Endothelial cell of umbilical vein (primary cell): ENCODE measurements at regions not wholly inside any gene's neighbourhood (a gene's known extent, or its start where the extent isn't known, plus 50 kb on each side); places are given as distances from the start of the nearest gene placed in this dataset.
"Not testable (repeated sequence)": the region's sequence is repeated elsewhere in the genome, so short reads cannot be mapped to it uniquely, and the experiment has no call there.

Experiments used
- BruUV-seq: library from RNA; stranded (reverse); fragments of 400-500 nt; replicated peaks from 2 replicates; lab custom pipeline; 2021; lab: Mats Ljungman, UMichigan
- CTCF ChIA-PET: fragments of 300-600, 350-600 bp; sonication (Branson Sonifier 250); formaldehyde crosslinking; loops from one replicate; lab custom pipeline; 2021; ENCODE audit warnings: antibody characterized with exemption, inconsistent platforms; lab: Charles Lee
- POLR2A ChIA-PET: fragments of 300-600, 350-600 bp; sonication (Branson Sonifier 250); formaldehyde crosslinking; loops from one replicate; lab custom pipeline; 2021; ENCODE audit warnings: antibody characterized with exemption, inconsistent platforms; lab: Charles Lee
- DNase-seq: peaks from one replicate; pipeline ENCODE4 v3.0.0-alpha.2; 2011; ENCODE audit warnings: low read depth, low spot score
- FAIRE-seq: peaks from 2 replicates; lab custom pipeline; 2011; peaks lifted over from hg19 to GRCh38; lab: Jason Lieb, UNC
- H2AFZ ChIP-seq: 2 replicates; pipeline ENCODE4 v1.6.0; 2012; ENCODE audit warnings: low read depth, low read length, control low read depth, inconsistent platforms
- H3K27ac ChIP-seq: 2 replicates; pipeline ENCODE4 v1.5.1; 2011; ENCODE audit warnings: low read depth, mild to moderate bottlenecking, control low read depth, low read length, moderate library complexity; ENCODE audit not compliant: insufficient read depth
- H3K27me3 ChIP-seq, 2 experiments: 2 replicates each; pipeline versions ENCODE4 v1.6.0 to v1.6.1; 2011; ENCODE audit warnings: low read length in 2 of 2, mixed read lengths in 1 of 2; ENCODE audit not compliant: control insufficient read depth in 2 of 2, insufficient read depth in 2 of 2
- H3K36me3 ChIP-seq, 2 experiments: 2 replicates in 1 of 2; 3 replicates in 1 of 2; pipeline ENCODE4 v1.5.1; 2011; ENCODE audit warnings: low read length in 2 of 2, mild to moderate bottlenecking in 1 of 2, moderate library complexity in 1 of 2; ENCODE audit not compliant: control insufficient read depth in 2 of 2, insufficient read depth in 2 of 2; ENCODE audit errors: extremely low read depth in 1 of 2
- H3K4me1 ChIP-seq: 3 replicates; pipeline ENCODE4 v1.5.1; 2011; ENCODE audit warnings: mild to moderate bottlenecking, low read length; ENCODE audit not compliant: control insufficient read depth, insufficient read depth; ENCODE audit errors: extremely low read depth
- H3K4me2 ChIP-seq: 2 replicates; pipeline ENCODE4 v1.6.1; 2011; ENCODE audit warnings: low read length, control low read depth, mixed read lengths; ENCODE audit not compliant: insufficient read depth
- H3K4me3 ChIP-seq, 3 experiments: fragments of 200-600 bp in 1 of 3; sonication (generic), shearing (Covaris generic) in 1 of 3; replicated peaks in 1 of 3; 2 replicates each; pipeline ENCODE4 v1.5.1; 2011 to 2016; ENCODE audit warnings: control low read depth in 3 of 3, low read length in 3 of 3, mild to moderate bottlenecking in 2 of 3, inconsistent platforms in 1 of 3, low read depth in 1 of 3, moderate library complexity in 1 of 3; ENCODE audit not compliant: insufficient read depth in 1 of 3
- H3K79me2 ChIP-seq: 2 replicates; pipeline ENCODE4 v1.6.0; 2012; ENCODE audit warnings: low read length, inconsistent platforms; ENCODE audit not compliant: control insufficient read depth, insufficient read depth
- H3K9ac ChIP-seq: replicated peaks from 2 replicates; pipeline ENCODE3; 2011; ENCODE audit warnings: low read length, control low read depth; ENCODE audit not compliant: insufficient read depth; ENCODE audit errors: extremely low read depth
- H3K9me1 ChIP-seq: replicated peaks from 3 replicates; pipeline ENCODE4 v1.6.0; 2011; ENCODE audit warnings: mild to moderate bottlenecking, low read length; ENCODE audit not compliant: control insufficient read depth, insufficient read depth; ENCODE audit errors: extremely low read depth
- H3K9me3 ChIP-seq: replicated peaks from 2 replicates; pipeline ENCODE4 v1.5.1; 2012; ENCODE audit warnings: low read length, inconsistent platforms; ENCODE audit not compliant: control insufficient read depth, insufficient read depth
- H4K20me1 ChIP-seq: replicated peaks from 2 replicates; pipeline ENCODE3; 2011; ENCODE audit warnings: mild to moderate bottlenecking, low read length; ENCODE audit not compliant: control insufficient read depth, insufficient read depth; ENCODE audit errors: extremely low read depth
- EZH2 ChIP-seq: IDR thresholded peaks from 2 replicates; pipeline ENCODE4 v1.6.1; 2012; ENCODE audit warnings: borderline replicate concordance, low read depth, mild to moderate bottlenecking, moderate library complexity, low read length, inconsistent platforms; ENCODE audit not compliant: severe bottlenecking
- GATA2 ChIP-seq: IDR thresholded peaks from 2 replicates; pipeline ENCODE4 v1.7.0; 2011; ENCODE audit warnings: low read depth, mild to moderate bottlenecking, moderate library complexity, mixed read lengths, low read length; ENCODE audit not compliant: insufficient read length, insufficient read depth
- POLR2A ChIP-seq: IDR thresholded peaks from 2 replicates; pipeline ENCODE4 v1.6.1; 2012; ENCODE audit warnings: low read depth, mild to moderate bottlenecking, control low read depth, low read length
- dilution Hi-C: fragments of 300-500 bp; cut with MboI; formaldehyde crosslinking; loops from one replicate; pipeline ENCODE4 v1.15.0; 2019; ENCODE audit warnings: low sequenced_read_pairs; ENCODE audit not compliant: extremely low pct_ligation_motif_present
- intact Hi-C: fragments of 100-400 bp; cut with micrococcal nuclease; formaldehyde crosslinking; loops from one replicate; pipeline ENCODE4 v1.10.0; 2022
- TF ChIP-seq, protein P1 (sequence below): IDR thresholded peaks from 2 replicates; pipeline ENCODE4 v1.6.1; 2011; ENCODE audit not compliant: insufficient read depth, insufficient read length
- TF ChIP-seq, protein P2 (sequence below), 2 donors: IDR thresholded peaks; 1 replicate in 1 of 2; 2 replicates in 1 of 2; pipeline ENCODE4 v1.5.1; 2011; ENCODE audit warnings: low read length in 2 of 2, mild to moderate bottlenecking in 2 of 2, moderate library complexity in 2 of 2, control low read depth in 1 of 2, inconsistent platforms in 1 of 2, low read depth in 1 of 2; ENCODE audit not compliant: insufficient read depth in 1 of 2; ENCODE audit errors: extremely low read depth in 1 of 2

DNA sequence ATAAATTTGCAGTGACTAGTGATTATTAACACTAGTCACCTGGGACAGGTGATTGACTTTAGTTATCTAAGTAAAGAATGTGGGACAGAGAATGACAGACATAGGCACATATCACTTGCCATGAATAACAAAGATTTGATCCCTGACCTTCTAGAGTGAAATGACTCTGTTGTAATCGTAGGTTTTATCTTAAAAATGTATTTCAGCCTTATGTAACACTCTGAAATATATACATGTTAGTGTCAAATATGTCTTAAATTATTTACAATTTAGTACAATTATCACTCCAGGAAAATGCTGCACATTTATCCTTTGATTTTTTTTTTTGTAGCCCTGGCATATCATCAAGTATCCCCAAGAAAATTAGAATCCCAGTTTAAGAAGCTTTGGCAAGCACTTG lies 186.4 kb upstream of the PTGFR start:
- no peak overlapping the region for H2AFZ ChIP-seq
- no peak overlapping the region for H3K4me3 ChIP-seq
- H3K9me3 ChIP-seq = no peaks in the 10 kb centered on the region
- POLR2A ChIA-PET = no interaction called here
- TF ChIP-seq, protein P1, sequence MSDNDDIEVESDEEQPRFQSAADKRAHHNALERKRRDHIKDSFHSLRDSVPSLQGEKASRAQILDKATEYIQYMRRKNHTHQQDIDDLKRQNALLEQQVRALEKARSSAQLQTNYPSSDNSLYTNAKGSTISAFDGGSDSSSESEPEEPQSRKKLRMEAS = no peak
- TF ChIP-seq EZH2 = no peak
- TF ChIP-seq, protein P2, sequence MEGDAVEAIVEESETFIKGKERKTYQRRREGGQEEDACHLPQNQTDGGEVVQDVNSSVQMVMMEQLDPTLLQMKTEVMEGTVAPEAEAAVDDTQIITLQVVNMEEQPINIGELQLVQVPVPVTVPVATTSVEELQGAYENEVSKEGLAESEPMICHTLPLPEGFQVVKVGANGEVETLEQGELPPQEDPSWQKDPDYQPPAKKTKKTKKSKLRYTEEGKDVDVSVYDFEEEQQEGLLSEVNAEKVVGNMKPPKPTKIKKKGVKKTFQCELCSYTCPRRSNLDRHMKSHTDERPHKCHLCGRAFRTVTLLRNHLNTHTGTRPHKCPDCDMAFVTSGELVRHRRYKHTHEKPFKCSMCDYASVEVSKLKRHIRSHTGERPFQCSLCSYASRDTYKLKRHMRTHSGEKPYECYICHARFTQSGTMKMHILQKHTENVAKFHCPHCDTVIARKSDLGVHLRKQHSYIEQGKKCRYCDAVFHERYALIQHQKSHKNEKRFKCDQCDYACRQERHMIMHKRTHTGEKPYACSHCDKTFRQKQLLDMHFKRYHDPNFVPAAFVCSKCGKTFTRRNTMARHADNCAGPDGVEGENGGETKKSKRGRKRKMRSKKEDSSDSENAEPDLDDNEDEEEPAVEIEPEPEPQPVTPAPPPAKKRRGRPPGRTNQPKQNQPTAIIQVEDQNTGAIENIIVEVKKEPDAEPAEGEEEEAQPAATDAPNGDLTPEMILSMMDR (IDR thresholded peaks at IDR 0.05; ENCODE audit: extremely low read depth in 1 of 2, insufficient read depth in 1 of 2, low read depth in 1 of 2, low read length in 2 of 2) = no peak
- no peak for TF ChIP-seq POLR2A
- no peaks in the 10 kb centered on the region for H3K9me1 ChIP-seq
- CTCF ChIA-PET = interaction anchor here (1.8 kb wide), 1 partner anchor 30 kb away, joined by 4 read pairs; no protein-coding TSS in a partner anchor
- intact Hi-C loops (no loop called here), dilution Hi-C loops (no loop called here)
- no peak overlapping the region for H3K4me2 ChIP-seq
- peaks cover 0 to 3% of the 10 kb centered on the region in 2 experiments for H3K27me3 ChIP-seq
- no peaks in the 10 kb centered on the region for H3K4me1 ChIP-seq
- no peak for FAIRE-seq
- H3K36me3 ChIP-seq = no peaks in the 10 kb centered on the region
- DNase-seq = no peak
- H3K27ac ChIP-seq = no peak overlapping the region
- H4K20me1 ChIP-seq = no peaks in the 10 kb centered on the region
- no peaks in the 10 kb centered on the region for H3K79me2 ChIP-seq
- H3K9ac ChIP-seq = no peak overlapping the region
- BruUV-seq = no TSS peak

DNA sequence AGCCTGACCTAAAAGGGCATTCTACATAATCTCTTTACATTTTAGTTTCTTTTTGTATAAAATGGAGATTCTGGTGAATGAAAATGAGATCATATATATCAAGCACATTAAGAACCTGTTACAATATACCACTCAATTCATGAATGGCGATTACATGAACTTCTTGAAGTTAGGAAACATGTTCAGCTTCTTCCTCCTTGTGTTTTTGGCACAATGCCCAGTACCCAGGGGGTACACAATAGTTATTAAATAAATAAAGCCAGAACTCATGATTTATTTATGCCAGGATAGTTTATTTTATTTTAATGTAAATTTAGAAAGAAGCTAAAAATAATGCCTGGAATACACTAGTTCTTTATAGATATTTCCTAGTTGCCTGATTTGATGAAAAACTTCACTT lies 186.0 kb upstream of the PTGFR start:
- no TSS peak for BruUV-seq
- DNase-seq (no peak), FAIRE-seq (no peak)
- Histone ChIP-seq H3K36me3 (no peaks in the 10 kb centered on the region), H4K20me1 (no peaks in the 10 kb centered on the region), H3K4me2 (no peak overlapping the region), H3K27ac (no peak overlapping the region), H3K9me1 (no peaks in the 10 kb centered on the region), H3K79me2 (no peaks in the 10 kb centered on the region), H3K9ac (no peak overlapping the region), H2AFZ (no peak overlapping the region), H3K4me1 (no peaks in the 10 kb centered on the region), H3K9me3 (no peaks in the 10 kb centered on the region), H3K4me3 (no peak overlapping the region), H3K27me3 (peaks cover 0 to 3% of the 10 kb centered on the region in 2 experiments)
- TF ChIP-seq, protein P2 (IDR thresholded peaks at IDR 0.05; ENCODE audit: extremely low read depth in 1 of 2, insufficient read depth in 1 of 2, low read depth in 1 of 2, low read length in 2 of 2) = no peak
- TF ChIP-seq GATA2 = no peak
- TF ChIP-seq POLR2A = no peak
- CTCF ChIA-PET = interaction anchor here (1.8 kb wide), 1 partner anchor 29 kb away, joined by 4 read pairs; no protein-coding TSS in a partner anchor
- POLR2A ChIA-PET = no interaction called here
- dilution Hi-C loops = no loop called here
- intact Hi-C loops = no loop called here

DNA sequence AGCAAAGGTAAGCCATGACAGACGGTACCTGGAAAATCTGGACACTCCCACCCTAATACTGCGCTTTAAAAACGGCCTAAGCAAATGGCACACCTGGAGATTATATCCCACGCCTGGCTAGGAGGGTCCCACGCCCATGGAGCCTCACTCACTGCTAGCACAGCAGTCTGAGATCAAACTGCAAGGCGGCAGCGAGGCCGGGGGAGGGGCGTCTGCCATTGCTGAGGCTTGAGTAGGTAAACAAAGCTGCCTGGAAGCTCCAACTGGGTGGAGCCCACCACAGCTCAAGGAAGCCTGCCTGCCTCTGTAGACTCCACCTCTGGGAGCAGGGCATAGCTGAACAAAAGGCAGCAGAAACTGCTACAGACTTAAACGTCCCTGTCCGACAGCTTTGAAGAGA lies 180.5 kb upstream of the PTGFR start:
- intact Hi-C loops, dilution Hi-C loops, H3K9me3 ChIP-seq, H3K9ac ChIP-seq, BruUV-seq, H3K9me1 ChIP-seq, H3K4me1 ChIP-seq, H3K36me3 ChIP-seq, H3K27me3 ChIP-seq, H3K79me2 ChIP-seq, FAIRE-seq, H3K27ac ChIP-seq, H2AFZ ChIP-seq, POLR2A ChIA-PET, DNase-seq, H3K4me3 ChIP-seq, H3K4me2 ChIP-seq, H4K20me1 ChIP-seq: not testable (repeated sequence)
- CTCF ChIA-PET = interaction anchor here (0.9 kb wide), 1 partner anchor 21 kb away, joined by 3 read pairs; no protein-coding TSS in a partner anchor
